ENCODE measurements at regions not wholly inside any gene's neighbourhood (a gene's known extent, or its start where the extent isn't known, plus 50 kb on each side); places are given as distances from the start of the nearest gene placed in this dataset.
"Not testable (repeated sequence)": the region's sequence is repeated elsewhere in the genome, so short reads cannot be mapped to it uniquely, and the experiment has no call there.

GRCh38 chr18:29373000-29373399 is 1196.1 kb upstream of the CDH2 start:
- H3K4me2 ChIP-seq, result no peak overlapping the region
- WGBS (ENCODE audit: missing lambda C conversion rate), result 2% methylated on average over 2 of the region's 2 CpGs
- ChIA-PET CTCF (no interaction called here), POLR2A (no interaction called here)
- DNase-seq (ENCODE audit: low read depth in 1 of 2, low spot score in 1 of 2) (no peak), ATAC-seq (no peak), FAIRE-seq (no peak)
- H3K4me1 ChIP-seq, result no peaks in the 10 kb centered on the region
- no peak overlapping the region for H3K27ac ChIP-seq
- no peaks in the 10 kb centered on the region for H3K9me3 ChIP-seq
- TF ChIP-seq CBX2 (IDR thresholded peaks at IDR 0.05; ENCODE audit: borderline replicate concordance, low read depth) (no peak), HMGXB4 (CRISPR knock-in tag; IDR thresholded peaks at IDR 0.05; ENCODE audit: borderline replicate concordance) (no peak), EHMT2 (IDR thresholded peaks at IDR 0.05; ENCODE audit: low read depth) (no peak), CHD4 (IDR thresholded peaks at IDR 0.05; ENCODE audit: borderline replicate concordance) (no peak), GATA3 (IDR thresholded peaks at IDR 0.05; ENCODE audit: borderline replicate concordance) (no peak), ZFP36 (IDR thresholded peaks at IDR 0.05; ENCODE audit: borderline replicate concordance, partially characterized antibody) (no peak)
- H3K4me3 ChIP-seq, result no peak overlapping the region

- Histone ChIP-seq H3K9me3 (no peaks in the 10 kb centered on the region), H3K4me3 (no peak overlapping the region), H3K27ac (no peak overlapping the region), H3K4me1 (no peaks in the 10 kb centered on the region), H3K4me2 (no peak overlapping the region)
- no peak for TF ChIP-seq EP300 (IDR thresholded peaks at IDR 0.05)
- TF ChIP-seq RCOR1 (IDR thresholded peaks at IDR 0.05; ENCODE audit: low read depth, low read length), result no peak
- FAIRE-seq (no peak), ATAC-seq (no peak), DNase-seq (ENCODE audit: low read depth in 1 of 2, low spot score in 1 of 2) (peak in 1 of 2 experiments; percentile 0)
- CTCF ChIA-PET, result no interaction called here
- WGBS (ENCODE audit: missing lambda C conversion rate), result 60% methylated on average over 13 of the region's 15 CpGs
- POLR2A ChIA-PET, result no interaction called here
Measured at GRCh38 chr18:29361843-29362242, 1184.9 kb upstream of the CDH2 start.

GRCh38 chr18:29360659-29361058 is 1183.7 kb upstream of the CDH2 start:
- CTCF ChIA-PET; DNase-seq (ENCODE audit: low read depth in 1 of 2, low spot score in 1 of 2); FAIRE-seq: not testable (repeated sequence)

GRCh38 chr18:29359222-29359621 is 1182.3 kb upstream of the CDH2 start:
- not testable (repeated sequence) for FAIRE-seq

More at GRCh38 chr18:29360659-29361058, 1183.7 kb upstream of the CDH2 start:
- H3K9me3 ChIP-seq, POLR2A ChIA-PET, H3K4me2 ChIP-seq, ATAC-seq, H3K4me3 ChIP-seq, H3K27ac ChIP-seq, H3K4me1 ChIP-seq: not testable (repeated sequence)
- WGBS (ENCODE audit: missing lambda C conversion rate), result 33% methylated on average over 4 of the region's 4 CpGs

GRCh38 chr18:29351171-29351570 is 1174.2 kb upstream of the CDH2 start:
- Histone ChIP-seq H3K9me3 (no peaks in the 10 kb centered on the region; the same call in 2 of the 3 replicates), H3K4me2 (no peak overlapping the region), H3K27ac (no peak overlapping the region), H3K4me1 (no peaks in the 10 kb centered on the region), H3K4me3 (no peak overlapping the region)
- ChIA-PET CTCF (no interaction called here), POLR2A (no interaction called here)
- WGBS (ENCODE audit: missing lambda C conversion rate), result 89% methylated on average over 1 of the region's 1 CpG
- no peak for TF ChIP-seq TFCP2L1 (CRISPR knock-in tag; IDR thresholded peaks at IDR 0.05)
- no peak for TF ChIP-seq HDAC2 (IDR thresholded peaks at IDR 0.05)
- TF ChIP-seq JUN (IDR thresholded peaks at IDR 0.05), result no peak
- no peak for TF ChIP-seq HOXA7 (CRISPR knock-in tag; IDR thresholded peaks at IDR 0.05)
- TF ChIP-seq CHD4 (IDR thresholded peaks at IDR 0.05; ENCODE audit: borderline replicate concordance), result no peak
- TF ChIP-seq CTCF (IDR thresholded peaks at IDR 0.05), result no peak
- TF ChIP-seq RNF2 (IDR thresholded peaks at IDR 0.05; ENCODE audit: borderline replicate concordance, low read depth), result no peak
- no peak for TF ChIP-seq CBX8 (IDR thresholded peaks at IDR 0.05)
- no peak for TF ChIP-seq PBX3 (IDR thresholded peaks at IDR 0.05)
- DNase-seq (ENCODE audit: low read depth in 1 of 2, low spot score in 1 of 2) (no peak), ATAC-seq (no peak), FAIRE-seq (no peak)

More at GRCh38 chr18:29359222-29359621, 1182.3 kb upstream of the CDH2 start:
- CTCF ChIA-PET; H3K9me3 ChIP-seq; DNase-seq (ENCODE audit: low read depth in 1 of 2, low spot score in 1 of 2); POLR2A ChIA-PET; H3K4me3 ChIP-seq; ATAC-seq; H3K4me1 ChIP-seq; H3K27ac ChIP-seq; H3K4me2 ChIP-seq: not testable (repeated sequence)
- peak; percentile 45 for TF ChIP-seq MAFK (IDR thresholded peaks at IDR 0.05; ENCODE audit: partially characterized antibody)
